ENCODE measurements at regions not wholly inside any gene's neighbourhood (a gene's known extent, or its start where the extent isn't known, plus 50 kb on each side); places are given as distances from the start of the nearest gene placed in this dataset.
"Not testable (repeated sequence)": the region's sequence is repeated elsewhere in the genome, so short reads cannot be mapped to it uniquely, and the experiment has no call there.

DNA sequence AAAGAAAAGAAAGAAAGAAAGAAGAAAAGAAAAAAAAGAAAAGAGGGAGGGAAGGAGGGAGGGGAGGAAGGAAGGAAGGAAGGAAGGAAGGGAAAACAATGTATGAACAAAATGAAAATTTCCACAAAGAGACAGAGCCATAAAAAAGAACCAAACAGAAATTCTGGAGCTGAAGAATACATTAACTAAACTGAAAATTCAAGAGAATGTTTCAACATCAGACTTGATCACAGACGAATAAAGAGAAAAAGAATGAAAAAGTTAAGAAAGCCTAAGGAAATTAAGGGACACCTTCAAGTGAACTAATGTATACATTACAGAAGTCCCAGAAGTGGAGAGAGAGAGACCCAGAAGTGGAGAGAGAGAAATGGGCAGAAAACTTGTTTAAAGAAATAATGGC, 60.9 kb upstream of the RAB6C start:
- peaks cover 11% of the 10 kb centered on the region for H3K4me1 ChIP-seq
- H3K27ac ChIP-seq, result no peak overlapping the region
- intact Hi-C loops (cut with DNase I), result no loop called here
- 93 to 97% methylated on average over 1 of the region's 1 CpG for WGBS, 2 donors
- no peak overlapping the region for H3K4me3 ChIP-seq
- no peaks in the 10 kb centered on the region for H3K27me3 ChIP-seq
- no peak for TF ChIP-seq POLR2A (IDR thresholded peaks at IDR 0.05)
- no peaks in the 10 kb centered on the region for H3K36me3 ChIP-seq (replicated peaks in 1 of 2; ENCODE audit: insufficient read depth in 1 of 2, low read depth in 2 of 2)
- no peak for ATAC-seq
- H3K9me3 ChIP-seq, result peaks cover 0 to 5% (median 0%) of the 10 kb centered on the region in 3 donors
- no peak for DNase-seq

DNA sequence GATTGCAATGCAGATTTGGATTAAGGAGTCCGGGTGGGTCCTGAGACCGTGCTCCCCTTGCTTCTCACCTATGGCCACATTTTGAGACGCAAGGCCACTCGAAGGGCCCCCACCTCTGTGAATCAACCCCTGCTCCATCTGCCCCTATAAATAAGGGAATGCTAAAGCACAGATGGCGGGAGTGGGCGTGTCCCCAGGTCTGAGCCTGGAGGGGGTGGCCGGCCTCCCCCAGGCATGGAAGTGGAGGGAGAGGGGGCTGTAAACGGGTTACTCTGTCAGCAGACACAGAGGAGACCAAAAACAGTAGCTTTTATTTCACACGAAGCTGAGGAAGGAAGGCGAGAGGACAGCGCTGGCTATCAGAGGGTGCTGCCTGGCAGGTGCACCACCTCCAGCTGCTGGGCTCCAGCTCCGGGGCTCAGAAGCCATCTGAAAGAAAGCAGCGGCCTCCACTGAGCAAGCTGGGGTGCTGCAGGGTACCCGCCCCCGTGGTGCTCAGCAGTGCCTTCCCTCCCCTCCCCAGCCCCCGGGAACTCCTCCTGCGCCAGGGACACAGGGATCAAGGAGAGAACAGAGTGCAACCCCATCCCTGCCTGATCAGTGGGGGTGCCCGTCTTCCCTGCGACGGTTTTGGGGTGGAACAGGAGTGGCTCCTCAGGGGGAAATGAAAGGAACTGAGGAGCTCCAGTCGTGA, 56.7 kb upstream of the RAB6C start:
- TF ChIP-seq, protein P1, sequence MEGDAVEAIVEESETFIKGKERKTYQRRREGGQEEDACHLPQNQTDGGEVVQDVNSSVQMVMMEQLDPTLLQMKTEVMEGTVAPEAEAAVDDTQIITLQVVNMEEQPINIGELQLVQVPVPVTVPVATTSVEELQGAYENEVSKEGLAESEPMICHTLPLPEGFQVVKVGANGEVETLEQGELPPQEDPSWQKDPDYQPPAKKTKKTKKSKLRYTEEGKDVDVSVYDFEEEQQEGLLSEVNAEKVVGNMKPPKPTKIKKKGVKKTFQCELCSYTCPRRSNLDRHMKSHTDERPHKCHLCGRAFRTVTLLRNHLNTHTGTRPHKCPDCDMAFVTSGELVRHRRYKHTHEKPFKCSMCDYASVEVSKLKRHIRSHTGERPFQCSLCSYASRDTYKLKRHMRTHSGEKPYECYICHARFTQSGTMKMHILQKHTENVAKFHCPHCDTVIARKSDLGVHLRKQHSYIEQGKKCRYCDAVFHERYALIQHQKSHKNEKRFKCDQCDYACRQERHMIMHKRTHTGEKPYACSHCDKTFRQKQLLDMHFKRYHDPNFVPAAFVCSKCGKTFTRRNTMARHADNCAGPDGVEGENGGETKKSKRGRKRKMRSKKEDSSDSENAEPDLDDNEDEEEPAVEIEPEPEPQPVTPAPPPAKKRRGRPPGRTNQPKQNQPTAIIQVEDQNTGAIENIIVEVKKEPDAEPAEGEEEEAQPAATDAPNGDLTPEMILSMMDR (IDR thresholded peaks at IDR 0.05), result no peak
- no peak for TF ChIP-seq POLR2A (IDR thresholded peaks at IDR 0.05)
- Histone ChIP-seq H3K36me3 (replicated peaks in 1 of 2; ENCODE audit: insufficient read depth in 1 of 2, low read depth in 2 of 2) (no peaks in the 10 kb centered on the region), H3K4me3 (no peak overlapping the region), H3K27ac (no peak overlapping the region), H3K27me3 (no peaks in the 10 kb centered on the region), H3K4me1 (peaks cover 12% of the 10 kb centered on the region), H3K9me3 (peaks cover 0 to 5% (median 0%) of the 10 kb centered on the region in 3 donors)
- DNase-seq (peak in 3 of 4 donors; percentile 39 to 46 (median 45)), ATAC-seq (no peak)
- intact Hi-C loops (cut with DNase I), result no loop called here
- WGBS, 2 donors, result 19 to 57% methylated on average over 6 to 21 of the region's 21 CpGs

DNA sequence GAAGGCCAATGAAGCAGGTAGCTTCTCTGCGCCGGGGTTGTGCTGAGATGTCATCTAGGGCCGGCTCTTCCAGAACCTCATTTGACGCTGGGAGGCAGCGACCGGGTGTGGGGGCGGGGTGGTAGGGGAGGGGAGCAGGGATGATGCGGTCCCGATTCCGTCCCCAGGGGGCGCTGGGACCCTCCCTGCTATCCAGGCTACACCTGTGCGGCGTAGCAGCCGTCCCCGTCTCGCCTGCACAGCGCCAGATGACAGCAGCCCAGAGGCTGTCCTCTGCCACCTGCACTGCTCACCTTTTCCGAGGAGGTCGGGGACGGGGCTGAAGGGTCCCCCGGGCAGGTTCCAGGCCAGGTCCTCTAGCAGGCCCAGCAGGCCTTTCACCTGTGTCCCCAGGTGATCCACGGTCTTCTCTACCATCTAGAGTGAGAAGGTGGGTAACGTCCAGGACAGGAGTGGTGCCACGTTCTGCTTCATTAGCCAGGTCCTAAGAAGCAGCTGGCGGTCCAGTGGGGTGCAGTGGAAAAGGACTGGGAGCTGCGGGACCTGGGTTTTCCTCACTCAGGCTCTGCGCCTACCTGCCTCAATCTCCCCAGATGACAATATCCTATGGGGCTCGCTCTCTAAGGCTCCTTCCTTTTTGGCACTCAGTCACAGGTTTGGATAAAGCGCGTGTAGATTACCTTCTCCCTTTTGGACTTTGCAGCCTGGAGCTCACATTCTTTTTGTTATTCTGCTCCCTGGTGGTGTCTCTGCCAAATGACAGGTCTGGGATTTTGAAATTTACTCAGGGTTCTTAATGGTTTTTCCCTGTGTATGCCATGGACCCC, 56.0 kb upstream of the RAB6C start:
- peak; percentile 40 to 63 (median 54) for DNase-seq
- Histone ChIP-seq H3K27me3 (no peaks in the 10 kb centered on the region), H3K36me3 (replicated peaks in 1 of 2; ENCODE audit: insufficient read depth in 1 of 2, low read depth in 2 of 2) (no peaks in the 10 kb centered on the region), H3K4me3 (no peak overlapping the region), H3K27ac (no peak overlapping the region), H3K4me1 (peaks cover 12% of the 10 kb centered on the region), H3K9me3 (peaks cover 0 to 5% (median 0%) of the 10 kb centered on the region in 3 donors)
- intact Hi-C loops (cut with DNase I), result no loop called here
- TF ChIP-seq, protein P1 (IDR thresholded peaks at IDR 0.05), result peak; percentile 11 to 60 (median 37)
- TF ChIP-seq POLR2A (IDR thresholded peaks at IDR 0.05), result peak in 1 of 3 donors; percentile 15
- peak; percentile 82 for ATAC-seq
- WGBS, 2 donors, result 0 to 2% methylated on average over 5 to 30 of the region's 30 CpGs

DNA sequence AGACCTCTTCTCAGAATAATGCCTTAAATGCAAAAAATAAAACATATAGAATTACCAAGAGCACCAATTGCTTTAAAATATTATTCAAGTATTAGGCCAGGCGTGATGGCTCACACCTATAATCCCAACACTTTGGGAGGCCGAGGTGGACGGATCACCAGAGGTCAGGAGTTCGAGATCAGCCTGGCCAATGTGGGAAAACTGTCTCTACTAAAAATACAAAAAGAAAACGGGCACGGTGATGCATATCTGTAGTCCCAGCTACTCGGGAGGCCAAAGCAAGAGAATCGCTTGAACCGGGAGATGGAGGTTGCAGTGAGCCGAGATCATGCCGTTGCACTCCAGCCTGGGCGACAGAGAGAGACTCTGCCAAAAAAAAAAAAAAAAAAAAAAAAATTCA, 55.4 kb upstream of the RAB6C start:
- H3K9me3 ChIP-seq; DNase-seq; H3K27ac ChIP-seq; H3K36me3 ChIP-seq (replicated peaks in 1 of 2; ENCODE audit: insufficient read depth in 1 of 2, low read depth in 2 of 2); H3K4me3 ChIP-seq; intact Hi-C loops (cut with DNase I); H3K27me3 ChIP-seq; ATAC-seq: not testable (repeated sequence)
- peaks cover 12% of the 10 kb centered on the region for H3K4me1 ChIP-seq
- 58% methylated on average over 12 of the region's 12 CpGs for WGBS, 2 donors

DNA sequence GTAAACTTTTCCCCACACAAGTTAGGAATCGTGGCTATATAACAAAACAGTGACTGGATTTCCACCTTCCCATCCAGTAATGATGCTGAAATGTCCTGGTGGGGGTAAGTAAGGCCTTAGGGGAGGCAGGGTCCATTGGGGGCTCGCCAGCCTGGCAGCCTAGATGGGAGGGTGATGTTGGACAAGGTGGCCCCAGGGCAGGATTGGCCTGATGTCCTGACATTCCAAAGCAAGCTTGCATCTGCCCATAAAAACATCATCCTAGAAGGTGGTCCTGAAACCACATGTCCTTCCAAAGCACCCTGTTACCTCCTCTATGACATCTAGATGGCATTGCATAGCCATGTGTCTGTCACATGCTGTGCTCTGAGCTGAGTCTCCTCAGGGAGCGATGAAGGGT, 54.1 kb upstream of the RAB6C start:
- no peaks in the 10 kb centered on the region for H3K36me3 ChIP-seq (replicated peaks in 1 of 2; ENCODE audit: insufficient read depth in 1 of 2, low read depth in 2 of 2)
- DNase-seq (no peak), ATAC-seq (no peak)
- WGBS, 2 donors, result 38 to 50% methylated on average over 2 to 3 of the region's 3 CpGs
- no peak for TF ChIP-seq POLR2A (IDR thresholded peaks at IDR 0.05)
- TF ChIP-seq, protein P1 (IDR thresholded peaks at IDR 0.05), result no peak
- intact Hi-C loops (cut with DNase I), result no loop called here
- H3K9me3 ChIP-seq, result no peaks in the 10 kb centered on the region
- H3K27ac ChIP-seq, result no peak overlapping the region
- no peaks in the 10 kb centered on the region for H3K27me3 ChIP-seq
- H3K4me3 ChIP-seq, result no peak overlapping the region
- peaks cover 12% of the 10 kb centered on the region for H3K4me1 ChIP-seq
